H1 (cell line): ENCODE measurements at regions not wholly inside any gene's neighbourhood (a gene's known extent, or its start where the extent isn't known, plus 50 kb on each side); places are given as distances from the start of the nearest gene placed in this dataset.

ENCODE experiments used
- TCF12 ChIP-seq: IDR thresholded peaks from 2 replicates; pipeline ENCODE4 v1.6.1; 2011; ENCODE audit warnings: low read depth, mild to moderate bottlenecking, low read length
- USF2 ChIP-seq: IDR thresholded peaks from 2 replicates; pipeline ENCODE4 v1.6.1; 2011; ENCODE audit warnings: low read length, improper control_type of control experiment

- TF ChIP-seq TCF12 (no peak), USF2 (no peak)
Observed at GRCh38 chr4:3599951-3600350, 67.7 kb upstream of the LRPAP1 start (continued).
